B cell (primary cell): ENCODE measurements at regions not wholly inside any gene's neighbourhood (a gene's known extent, or its start where the extent isn't known, plus 50 kb on each side); places are given as distances from the start of the nearest gene placed in this dataset.

Source experiments
- ATAC-seq: fragments of 200-7000 bp; cut with Tn5 transposase; one replicate; pipeline ENCODE4 v1.10.0; 2021; ENCODE audit warnings: low read depth, mild to moderate bottlenecking, moderate number of reproducible peaks, moderate library complexity
- CTCF ChIA-PET: fragments of 350-600 bp; sonication (Branson Sonifier 250); formaldehyde crosslinking; loops from one replicate; lab custom pipeline; 2021; ENCODE audit warnings: antibody characterized with exemption, inconsistent platforms; lab: Charles Lee
- POLR2A ChIA-PET: fragments of 350-600 bp; sonication (Branson Sonifier 250); formaldehyde crosslinking; loops from one replicate; lab custom pipeline; 2021; ENCODE audit warnings: antibody characterized with exemption; lab: Charles Lee
- DNase-seq: peaks from one replicate; pipeline ENCODE4 v3.0.0; 2013
- H2AFZ ChIP-seq: 2 replicates; pipeline ENCODE4 v1.6.1; 2012; ENCODE audit warnings: mild to moderate bottlenecking, low read depth, low read length; ENCODE audit not compliant: insufficient read depth, poor library complexity, severe bottlenecking
- H3K27ac ChIP-seq, 2 donors: 1 replicate in 1 of 2; 2 replicates in 1 of 2; pipeline ENCODE4 v1.5.1; 2012 to 2013; ENCODE audit warnings: low read length in 2 of 2, mild to moderate bottlenecking in 2 of 2, moderate library complexity in 1 of 2
- H3K27me3 ChIP-seq, 4 experiments: fragments of 200-600 bp in 1 of 4; sonication (generic) in 1 of 4; replicated peaks in 1 of 4; 1 replicate in 2 of 4; 2 replicates in 2 of 4; pipeline versions ENCODE4 v1.6.1 to v1.7.0; 2013 to 2016; ENCODE audit warnings: low read length in 3 of 4, mild to moderate bottlenecking in 2 of 4, mixed read lengths in 1 of 4, moderate library complexity in 1 of 4; ENCODE audit not compliant: insufficient read depth in 4 of 4, control insufficient read depth in 3 of 4; ENCODE audit errors: control extremely low read depth in 1 of 4
- H3K36me3 ChIP-seq, 2 experiments: replicated peaks in 1 of 2; 1 replicate in 1 of 2; 2 replicates in 1 of 2; pipeline versions ENCODE4 v1.6.1 to v1.7.1; 2013; ENCODE audit warnings: low read length in 1 of 2; ENCODE audit not compliant: insufficient read depth in 2 of 2, control insufficient read depth in 1 of 2; ENCODE audit errors: control extremely low read depth in 1 of 2, extremely low read depth in 1 of 2
- H3K4me1 ChIP-seq, 2 donors: fragments of 200-600 bp in 1 of 2; sonication (generic) in 1 of 2; 1 replicate in 1 of 2; 2 replicates in 1 of 2; pipeline versions ENCODE4 v1.5.1 to v1.6.1; 2013 to 2017; ENCODE audit warnings: low read length in 2 of 2; ENCODE audit not compliant: control insufficient read depth in 2 of 2, insufficient read depth in 2 of 2
- H3K4me2 ChIP-seq: replicated peaks from 2 replicates; pipeline ENCODE3; 2012; ENCODE audit warnings: mild to moderate bottlenecking, low read depth, low read length; ENCODE audit not compliant: poor library complexity, severe bottlenecking
- H3K4me3 ChIP-seq, 5 experiments: fragments of 200-600 bp in 1 of 5; sonication (generic) in 1 of 5; 1 replicate in 3 of 5; 2 replicates in 2 of 5; pipeline versions ENCODE4 v1.5.1 to v1.7.0; 2011 to 2016; ENCODE audit warnings: low read length in 4 of 5, mild to moderate bottlenecking in 4 of 5, low read depth in 2 of 5, control low read depth in 1 of 5, moderate library complexity in 1 of 5; ENCODE audit not compliant: insufficient read depth in 1 of 5; ENCODE audit errors: control extremely low read depth in 1 of 5, extremely low read depth in 1 of 5
- H3K79me2 ChIP-seq: fragments of 200-600 bp; sonication (generic); one replicate; pipeline ENCODE4 v1.6.0; 2016; ENCODE audit warnings: low read length; ENCODE audit not compliant: control insufficient read depth, insufficient read depth
- H3K9ac ChIP-seq: fragments of 200-600 bp; sonication (generic); 2 replicates; pipeline ENCODE4 v1.6.1; 2017; ENCODE audit warnings: mild to moderate bottlenecking, low read length, moderate library complexity
- H3K9me3 ChIP-seq, 3 donors: one replicate each; pipeline versions ENCODE4 v1.6.1 to v1.7.1; 2013; ENCODE audit warnings: low read length in 2 of 3; ENCODE audit not compliant: control insufficient read depth in 2 of 3, insufficient read depth in 1 of 3; ENCODE audit errors: control extremely low read depth in 1 of 3
- H4K20me1 ChIP-seq: 2 replicates; pipeline ENCODE4 v1.6.0; 2012; ENCODE audit warnings: mild to moderate bottlenecking, low read length; ENCODE audit not compliant: insufficient read depth, control insufficient read depth, poor library complexity, severe bottlenecking
- H3K27ac Mint-ChIP-seq: one replicate; pipeline ENCODE4 v1.8.0; 2021; ENCODE audit warnings: mixed read lengths
- H3K27me3 Mint-ChIP-seq: one replicate; pipeline ENCODE4 v1.8.0; 2021; ENCODE audit warnings: mixed read lengths
- H3K4me1 Mint-ChIP-seq: one replicate; pipeline ENCODE4 v1.8.0; 2021; ENCODE audit warnings: mixed read lengths
- H3K4me3 Mint-ChIP-seq: one replicate; pipeline ENCODE4 v1.8.0; 2021; ENCODE audit warnings: mixed read lengths
- H3K9me3 Mint-ChIP-seq: one replicate; pipeline ENCODE4 v1.8.0; 2022; ENCODE audit warnings: mixed read lengths; ENCODE audit not compliant: insufficient read depth
- EZH2 ChIP-seq: IDR thresholded peaks from 2 replicates; pipeline ENCODE4 v1.6.1; 2012; ENCODE audit warnings: borderline replicate concordance, low read depth, mild to moderate bottlenecking, moderate library complexity, low read length; ENCODE audit not compliant: insufficient read depth, poor library complexity, severe bottlenecking
- WGBS: methylation state at CpG from one replicate; pipeline ENCODE4 v1.1.5; 2013; ENCODE audit warnings: missing lambda C conversion rate; ENCODE audit not compliant: insufficient coverage; 5-methylcytosine and 5-hydroxymethylcytosine counted together
- intact Hi-C: fragments of 100-400 bp; cut with micrococcal nuclease; formaldehyde crosslinking; loops from one replicate; pipeline ENCODE4 v1.10.0; 2022
- TF ChIP-seq, protein P1 (sequence below): fragments of 200-600 bp; IDR thresholded peaks from one replicate; pipeline ENCODE4 v1.8.0; 2022; ENCODE audit warnings: antibody characterized with exemption, mild to moderate bottlenecking

GRCh38 chr6:80482056-80482455, 375.6 kb downstream of the BCKDHB start:
- TF ChIP-seq EZH2 = no peak
- TF ChIP-seq, protein P1, sequence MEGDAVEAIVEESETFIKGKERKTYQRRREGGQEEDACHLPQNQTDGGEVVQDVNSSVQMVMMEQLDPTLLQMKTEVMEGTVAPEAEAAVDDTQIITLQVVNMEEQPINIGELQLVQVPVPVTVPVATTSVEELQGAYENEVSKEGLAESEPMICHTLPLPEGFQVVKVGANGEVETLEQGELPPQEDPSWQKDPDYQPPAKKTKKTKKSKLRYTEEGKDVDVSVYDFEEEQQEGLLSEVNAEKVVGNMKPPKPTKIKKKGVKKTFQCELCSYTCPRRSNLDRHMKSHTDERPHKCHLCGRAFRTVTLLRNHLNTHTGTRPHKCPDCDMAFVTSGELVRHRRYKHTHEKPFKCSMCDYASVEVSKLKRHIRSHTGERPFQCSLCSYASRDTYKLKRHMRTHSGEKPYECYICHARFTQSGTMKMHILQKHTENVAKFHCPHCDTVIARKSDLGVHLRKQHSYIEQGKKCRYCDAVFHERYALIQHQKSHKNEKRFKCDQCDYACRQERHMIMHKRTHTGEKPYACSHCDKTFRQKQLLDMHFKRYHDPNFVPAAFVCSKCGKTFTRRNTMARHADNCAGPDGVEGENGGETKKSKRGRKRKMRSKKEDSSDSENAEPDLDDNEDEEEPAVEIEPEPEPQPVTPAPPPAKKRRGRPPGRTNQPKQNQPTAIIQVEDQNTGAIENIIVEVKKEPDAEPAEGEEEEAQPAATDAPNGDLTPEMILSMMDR = no peak
- H3K4me3 Mint-ChIP-seq = no peak overlapping the region

DNA sequence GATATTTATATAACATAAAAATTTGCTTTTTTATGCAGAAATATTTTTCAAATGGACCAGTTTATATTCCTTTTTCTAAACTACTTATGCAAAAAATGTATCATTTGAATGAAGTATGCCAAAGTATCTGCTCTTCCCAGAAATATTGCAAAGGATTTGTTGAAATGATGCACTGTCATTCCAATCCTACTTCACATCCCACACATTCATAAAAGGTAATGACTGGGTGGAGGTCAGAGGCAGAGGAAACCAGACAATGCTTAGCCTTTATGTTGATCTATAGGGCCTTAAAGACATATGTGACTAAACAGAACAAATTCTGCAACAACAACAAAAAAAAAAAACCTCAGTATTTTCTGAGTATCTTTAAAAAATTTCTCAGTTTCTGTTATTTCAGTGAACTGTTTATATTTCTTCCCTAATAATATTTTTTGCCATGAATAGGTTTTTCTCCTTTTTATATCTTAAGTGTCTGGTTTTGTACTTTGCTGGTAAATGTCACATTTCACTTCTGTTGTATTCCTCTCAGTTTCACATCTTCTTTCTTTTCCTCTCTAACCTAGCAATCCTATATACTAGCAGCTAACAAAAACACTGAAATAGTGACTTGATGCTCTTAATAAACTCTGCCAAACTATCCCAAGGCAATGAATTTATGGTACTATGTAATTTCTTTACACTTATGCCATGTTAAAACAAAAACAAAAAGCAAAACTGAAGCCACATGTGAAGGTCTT, 374.1 kb downstream of the BCKDHB start:
- Mint-ChIP-seq H3K4me3 (no peak overlapping the region), H3K27ac (no peak overlapping the region), H3K9me3 (no peaks in the 10 kb centered on the region), H3K27me3 (no peaks in the 10 kb centered on the region), H3K4me1 (no peaks in the 10 kb centered on the region)
- H3K36me3 ChIP-seq = no peaks in the 10 kb centered on the region
- intact Hi-C loops = no loop called here
- H3K79me2 ChIP-seq = no peaks in the 10 kb centered on the region
- H3K27me3 ChIP-seq = no peaks in the 10 kb centered on the region
- H3K4me3 ChIP-seq = no peak overlapping the region
- H3K4me1 ChIP-seq = no peaks in the 10 kb centered on the region
- H3K4me2 ChIP-seq = no peak overlapping the region
- ATAC-seq (no peak), DNase-seq (no peak)
- H3K9ac ChIP-seq = no peak overlapping the region
- H2AFZ ChIP-seq = no peak overlapping the region
- ChIA-PET POLR2A (no interaction called here), CTCF (no interaction called here)
- H3K9me3 ChIP-seq = no peaks in the 10 kb centered on the region
- no peak for TF ChIP-seq EZH2
- TF ChIP-seq, protein P1 = no peak
- H3K27ac ChIP-seq = no peak overlapping the region
- no peaks in the 10 kb centered on the region for H4K20me1 ChIP-seq

More at GRCh38 chr6:80482056-80482455, 375.6 kb downstream of the BCKDHB start:
- Histone ChIP-seq H3K79me2 (no peaks in the 10 kb centered on the region), H3K36me3 (no peaks in the 10 kb centered on the region), H3K4me2 (no peak overlapping the region), H3K4me3 (no peak overlapping the region), H4K20me1 (no peaks in the 10 kb centered on the region), H3K4me1 (no peaks in the 10 kb centered on the region), H3K27ac (no peak overlapping the region), H3K9me3 (no peaks in the 10 kb centered on the region), H3K9ac (no peak overlapping the region), H2AFZ (no peak overlapping the region), H3K27me3 (no peaks in the 10 kb centered on the region)
- DNase-seq = no peak
- Mint-ChIP-seq H3K9me3 (no peaks in the 10 kb centered on the region), H3K27ac (no peak overlapping the region), H3K27me3 (no peaks in the 10 kb centered on the region), H3K4me1 (no peaks in the 10 kb centered on the region)
- no peak for ATAC-seq
- ChIA-PET CTCF (no interaction called here), POLR2A (no interaction called here)
- 88% methylated on average over 1 of the region's 3 CpGs for WGBS
- intact Hi-C loops = no loop called here
